ENCODE measurements at regions not wholly inside any gene's neighbourhood (a gene's known extent, or its start where the extent isn't known, plus 50 kb on each side); places are given as distances from the start of the nearest gene placed in this dataset.

DNA sequence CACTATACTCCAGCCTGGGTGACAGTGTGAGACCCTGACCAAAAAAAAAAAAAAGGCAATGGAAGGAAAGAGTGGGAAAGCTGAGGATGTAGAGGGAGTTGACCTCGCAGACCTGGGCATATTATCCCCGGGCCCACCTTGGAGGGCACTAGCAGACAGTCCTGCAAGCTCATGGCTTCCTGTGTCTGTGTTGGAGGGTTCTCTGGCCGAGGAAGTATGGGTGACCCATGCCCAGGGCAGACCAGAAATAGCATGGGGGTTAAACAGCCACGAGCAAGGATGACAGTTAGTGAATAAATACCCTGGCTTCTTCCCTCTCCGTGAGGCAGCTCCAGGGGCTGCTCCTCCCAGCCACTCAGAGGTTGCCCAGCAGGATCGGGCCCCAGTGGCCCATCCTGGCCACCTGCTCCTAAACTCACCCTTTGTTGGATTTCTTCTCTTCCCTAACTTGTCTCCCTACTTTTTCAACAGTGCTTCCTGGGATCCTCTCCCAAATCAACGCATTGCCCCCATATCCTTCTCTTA is 485.8 kb downstream of the ZNF536 start:
- no peak overlapping the region for H3K4me3 ChIP-seq (ENCODE audit: low read depth, low read length)
- in situ Hi-C loops (cut with HindIII; ENCODE audit: low sequenced_read_pairs) = no loop called here
- DNase-seq (ENCODE audit: low read depth, low spot score) = no peak
- TF ChIP-seq, protein P1, sequence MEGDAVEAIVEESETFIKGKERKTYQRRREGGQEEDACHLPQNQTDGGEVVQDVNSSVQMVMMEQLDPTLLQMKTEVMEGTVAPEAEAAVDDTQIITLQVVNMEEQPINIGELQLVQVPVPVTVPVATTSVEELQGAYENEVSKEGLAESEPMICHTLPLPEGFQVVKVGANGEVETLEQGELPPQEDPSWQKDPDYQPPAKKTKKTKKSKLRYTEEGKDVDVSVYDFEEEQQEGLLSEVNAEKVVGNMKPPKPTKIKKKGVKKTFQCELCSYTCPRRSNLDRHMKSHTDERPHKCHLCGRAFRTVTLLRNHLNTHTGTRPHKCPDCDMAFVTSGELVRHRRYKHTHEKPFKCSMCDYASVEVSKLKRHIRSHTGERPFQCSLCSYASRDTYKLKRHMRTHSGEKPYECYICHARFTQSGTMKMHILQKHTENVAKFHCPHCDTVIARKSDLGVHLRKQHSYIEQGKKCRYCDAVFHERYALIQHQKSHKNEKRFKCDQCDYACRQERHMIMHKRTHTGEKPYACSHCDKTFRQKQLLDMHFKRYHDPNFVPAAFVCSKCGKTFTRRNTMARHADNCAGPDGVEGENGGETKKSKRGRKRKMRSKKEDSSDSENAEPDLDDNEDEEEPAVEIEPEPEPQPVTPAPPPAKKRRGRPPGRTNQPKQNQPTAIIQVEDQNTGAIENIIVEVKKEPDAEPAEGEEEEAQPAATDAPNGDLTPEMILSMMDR (IDR thresholded peaks at IDR 0.05; ENCODE audit: low read depth, low read length) = no peak

DNA sequence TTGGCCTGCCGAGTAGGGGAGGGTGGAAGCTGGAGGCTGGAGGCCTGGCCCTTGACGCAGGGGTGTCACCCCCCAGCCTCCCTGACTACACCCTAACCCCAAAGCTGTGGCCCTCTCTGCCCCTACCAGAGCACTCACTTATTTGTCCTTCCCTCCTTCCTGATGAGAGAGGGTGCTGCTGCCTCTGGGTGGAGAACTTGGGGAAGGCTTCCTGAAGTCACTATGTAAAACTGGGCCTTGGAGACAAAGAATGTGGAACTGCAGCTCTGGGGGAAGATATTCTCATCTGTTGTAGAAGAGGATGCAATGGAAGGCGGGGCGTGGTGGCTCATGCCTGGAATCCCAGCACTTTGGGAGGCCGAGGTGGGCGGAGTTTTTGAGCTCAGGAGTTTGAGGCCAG is 485.2 kb downstream of the ZNF536 start:
- DNase-seq (ENCODE audit: low read depth, low spot score) = no peak
- TF ChIP-seq, protein P1 (IDR thresholded peaks at IDR 0.05; ENCODE audit: low read depth, low read length) = no peak
- no peak overlapping the region for H3K4me3 ChIP-seq (ENCODE audit: low read depth, low read length)
- in situ Hi-C loops (cut with HindIII; ENCODE audit: low sequenced_read_pairs) = no loop called here

DNA sequence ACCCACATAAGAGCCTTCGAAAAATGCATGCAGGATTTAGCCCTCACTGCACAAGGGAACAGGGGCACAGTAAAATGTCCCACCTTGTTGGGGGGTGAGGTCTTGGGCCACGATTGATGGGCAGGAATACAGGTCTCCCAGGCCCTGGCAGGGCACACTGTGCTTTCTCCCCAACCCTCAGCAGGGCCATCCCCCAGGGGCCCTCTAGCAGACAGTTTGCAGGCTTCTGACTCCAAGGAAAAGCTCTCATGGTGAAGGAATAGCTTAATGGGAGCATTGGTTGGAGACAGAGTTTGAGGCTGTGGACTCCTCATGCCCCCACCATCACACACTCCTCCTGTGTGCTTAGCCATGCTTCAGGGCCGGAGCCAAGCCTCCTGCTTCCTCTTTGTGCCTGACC is 484.6 kb downstream of the ZNF536 start:
- TF ChIP-seq, protein P1 (IDR thresholded peaks at IDR 0.05; ENCODE audit: low read depth, low read length) = no peak
- in situ Hi-C loops (cut with HindIII; ENCODE audit: low sequenced_read_pairs) = no loop called here

DNA sequence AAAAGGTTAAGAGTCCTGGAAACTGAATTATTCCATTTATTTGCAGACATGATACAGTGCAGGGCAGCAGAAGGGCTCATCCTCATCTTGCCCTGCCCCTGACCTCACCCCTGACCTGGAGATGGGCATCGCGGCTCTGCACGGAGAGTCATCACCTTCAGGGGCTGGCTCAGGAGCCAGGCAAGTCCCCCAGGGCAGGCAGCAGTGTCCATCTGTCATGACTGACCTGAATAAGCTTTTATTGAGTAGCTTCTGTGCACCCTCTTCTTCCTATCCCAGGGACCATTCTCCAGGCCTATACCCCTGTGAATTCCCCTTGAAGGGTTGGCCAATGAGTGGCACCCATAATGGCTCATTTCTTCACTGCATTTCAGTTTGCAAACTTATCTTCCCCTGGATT is 484.2 kb downstream of the ZNF536 start:
- H3K4me3 ChIP-seq (ENCODE audit: low read depth, low read length) = no peak overlapping the region
- TF ChIP-seq, protein P1 (IDR thresholded peaks at IDR 0.05; ENCODE audit: low read depth, low read length) = no peak
- in situ Hi-C loops (cut with HindIII; ENCODE audit: low sequenced_read_pairs) = no loop called here
- DNase-seq (ENCODE audit: low read depth, low spot score) = no peak

More for the DNA sequence above, 484.6 kb downstream of the ZNF536 start:
- DNase-seq (ENCODE audit: low read depth, low spot score) = no peak
- H3K4me3 ChIP-seq (ENCODE audit: low read depth, low read length) = no peak overlapping the region

DNA sequence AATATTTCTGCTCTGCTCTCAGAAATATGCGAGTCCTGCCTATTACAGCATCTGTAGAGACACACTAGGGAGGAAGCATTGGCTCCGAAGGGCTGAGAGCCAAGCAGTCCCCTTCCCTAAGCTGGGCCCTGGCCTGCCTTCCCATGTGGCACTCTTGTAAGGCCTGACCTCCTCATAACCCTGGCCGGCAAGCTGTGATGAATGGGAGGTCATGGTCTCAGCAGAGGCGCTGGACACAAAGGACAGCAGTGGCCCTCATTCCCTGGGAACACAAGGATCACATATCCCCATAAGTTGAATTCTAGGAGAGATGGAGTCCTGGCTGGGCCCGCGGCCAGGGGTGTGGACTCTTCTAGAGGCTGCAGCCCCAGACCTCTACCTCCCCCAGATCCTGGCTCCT is 483.3 kb downstream of the ZNF536 start:
- DNase-seq (ENCODE audit: low read depth, low spot score) = no peak
- in situ Hi-C loops (cut with HindIII; ENCODE audit: low sequenced_read_pairs) = no loop called here
- no peak overlapping the region for H3K4me3 ChIP-seq (ENCODE audit: low read depth, low read length)
- TF ChIP-seq, protein P1 (IDR thresholded peaks at IDR 0.05; ENCODE audit: low read depth, low read length) = no peak

DNA sequence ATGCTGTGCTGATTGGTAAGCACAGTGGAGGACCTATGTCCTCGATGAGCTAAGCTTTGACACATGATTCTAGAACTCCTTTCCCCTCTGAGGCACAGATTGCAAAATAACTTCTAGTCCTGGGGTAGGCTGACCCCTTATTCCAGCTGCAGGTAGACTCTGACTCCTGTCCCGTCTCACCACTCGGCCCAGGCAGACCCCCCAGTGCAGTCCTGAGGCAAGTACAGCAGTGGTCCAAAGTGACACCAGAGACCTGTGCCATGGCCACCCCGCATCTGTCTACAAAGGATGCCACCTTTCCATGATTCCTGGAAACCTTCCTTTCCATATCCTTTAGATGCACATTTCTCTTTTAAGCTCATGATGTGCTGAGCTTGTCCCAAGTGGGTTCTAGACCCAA is 482.5 kb downstream of the ZNF536 start:
- DNase-seq (ENCODE audit: low read depth, low spot score) = no peak
- no peak overlapping the region for H3K4me3 ChIP-seq (ENCODE audit: low read depth, low read length)
- in situ Hi-C loops (cut with HindIII; ENCODE audit: low sequenced_read_pairs) = no loop called here
- TF ChIP-seq, protein P1 (IDR thresholded peaks at IDR 0.05; ENCODE audit: low read depth, low read length) = no peak

DNA sequence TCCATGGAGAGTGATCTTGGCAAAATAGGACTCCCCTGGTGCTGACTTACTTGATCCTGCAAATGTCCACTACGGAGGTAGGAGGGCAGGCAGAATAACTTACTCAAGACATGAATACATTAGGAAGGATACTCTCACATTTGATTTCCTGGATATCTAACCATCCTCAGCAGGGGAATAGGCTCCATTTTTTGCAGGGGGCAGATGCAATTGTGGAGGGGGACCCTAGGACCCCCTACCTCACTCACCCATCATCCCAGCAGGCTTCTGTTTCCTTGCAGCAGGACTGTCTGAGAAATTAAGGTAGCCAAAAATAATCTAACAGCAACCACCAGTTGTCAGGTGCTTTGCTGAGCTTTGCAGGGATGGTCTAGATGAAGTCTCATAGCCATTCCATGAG is 482.0 kb downstream of the ZNF536 start:
- in situ Hi-C loops (cut with HindIII; ENCODE audit: low sequenced_read_pairs) = no loop called here
- no peak for DNase-seq (ENCODE audit: low read depth, low spot score)
- TF ChIP-seq, protein P1 (IDR thresholded peaks at IDR 0.05; ENCODE audit: low read depth, low read length) = no peak
- no peak overlapping the region for H3K4me3 ChIP-seq (ENCODE audit: low read depth, low read length)

Measured in astrocyte of the spinal cord (primary cell).